ENCODE measurements at regions not wholly inside any gene's neighbourhood (a gene's known extent, or its start where the extent isn't known, plus 50 kb on each side); places are given as distances from the start of the nearest gene placed in this dataset.
"Not testable (repeated sequence)": the region's sequence is repeated elsewhere in the genome, so short reads cannot be mapped to it uniquely, and the experiment has no call there.

- DNase-seq = no peak
Measured at GRCh38 chr3:66552846-66553245, 52.0 kb upstream of the LRIG1 start.

GRCh38 chr3:66553441-66554113 is 52.8 kb upstream of the LRIG1 start:
- no peak for DNase-seq

- DNase-seq = peak; percentile 53
Measured at GRCh38 chr3:66554178-66554577, 53.4 kb upstream of the LRIG1 start.

GRCh38 chr3:66555214-66555844 is 54.5 kb upstream of the LRIG1 start:
- peak; percentile 36 for DNase-seq

- DNase-seq = no peak
Measured at GRCh38 chr3:66557170-66557569, 56.3 kb upstream of the LRIG1 start.

GRCh38 chr3:66559924-66560323 is 59.1 kb upstream of the LRIG1 start:
- DNase-seq = not testable (repeated sequence)

GRCh38 chr3:66561367-66561766 is 60.5 kb upstream of the LRIG1 start:
- peak; percentile 30 for DNase-seq

- DNase-seq = peak; percentile 41
Measured at GRCh38 chr3:66565301-66565700, 64.5 kb upstream of the LRIG1 start.

- DNase-seq = peak; percentile 97
Measured at GRCh38 chr3:66567077-66567476, 66.3 kb upstream of the LRIG1 start.

GRCh38 chr3:66572090-66572675 is 71.4 kb upstream of the LRIG1 start:
- DNase-seq = no peak

GRCh38 chr3:66572938-66573710 is 72.3 kb upstream of the LRIG1 start:
- no peak for DNase-seq

GRCh38 chr3:66574091-66574490 is 73.3 kb upstream of the LRIG1 start:
- DNase-seq = no peak

GRCh38 chr3:66577426-66578203 is 76.8 kb upstream of the LRIG1 start:
- DNase-seq = no peak

GRCh38 chr3:66581256-66581655 is 80.4 kb upstream of the LRIG1 start:
- no peak for DNase-seq

- DNase-seq = peak; percentile 72
Measured at GRCh38 chr3:66582721-66583423, 82.0 kb upstream of the LRIG1 start.

GRCh38 chr3:66583424-66584040 is 82.7 kb upstream of the LRIG1 start:
- DNase-seq = no peak

GRCh38 chr3:66585520-66586095 is 84.8 kb upstream of the LRIG1 start:
- DNase-seq = no peak

- no peak for DNase-seq
Measured at GRCh38 chr3:66586853-66587252, 86.0 kb upstream of the LRIG1 start.

- DNase-seq = peak; percentile 42
Measured at GRCh38 chr3:66588340-66588847, 87.6 kb upstream of the LRIG1 start.

- peak; percentile 41 for DNase-seq
Measured at GRCh38 chr3:66592016-66592761, 91.4 kb upstream of the LRIG1 start.

Measured in fibroblast of upper back skin (primary cell).